HCT116 (cell line): ENCODE measurements at regions not wholly inside any gene's neighbourhood (a gene's known extent, or its start where the extent isn't known, plus 50 kb on each side); places are given as distances from the start of the nearest gene placed in this dataset.

ENCODE experiments used
- ATAC-seq: fragments of 200-7000 bp; cut with Tn5 transposase; 2 replicates; pipeline ENCODE4 v1.9.1; 2020; ENCODE audit warnings: mild to moderate bottlenecking, moderate library complexity
- BruUV-seq: library from RNA; stranded (reverse); fragments of 400-500 nt; replicated peaks from 2 replicates; lab custom pipeline; 2021; lab: Mats Ljungman, UMichigan
- CTCF ChIA-PET: fragments of 300-600 bp; sonication (Branson Sonifier 250); formaldehyde crosslinking; loops from one replicate; lab custom pipeline; 2021; ENCODE audit warnings: antibody characterized with exemption; lab: Charles Lee
- POLR2A ChIA-PET: fragments of 300-600, 350-600 bp; sonication (Branson Sonifier 250); formaldehyde crosslinking; loops from one replicate; lab custom pipeline; 2021; ENCODE audit warnings: antibody characterized with exemption; lab: Charles Lee
- RAD21 ChIA-PET, 2 experiments: fragments of 300-600 bp; sonication (Branson Sonifier 250); formaldehyde crosslinking; loops; one replicate each; lab custom pipeline; 2023; ENCODE audit warnings: low total read pairs in 2 of 2; ENCODE audit not compliant: uncharacterized antibody in 2 of 2, unreplicated experiment in 2 of 2, low non-redundant PET in 1 of 2; lab: Charles Lee
- DNase-seq: peaks from one replicate; pipeline ENCODE4 v3.0.0-alpha.2; 2010; ENCODE audit warnings: low read depth, low spot score
- H2AFZ ChIP-seq: fragments of 200-600 bp; shearing (Covaris generic), sonication (generic); 2 replicates; pipeline ENCODE4 v1.6.1; 2017; ENCODE audit warnings: low read depth, mixed run types, mixed read lengths, antibody characterized with exemption, low read length; ENCODE audit not compliant: poor library complexity, severe bottlenecking
- H3K27ac ChIP-seq: 2 replicates; pipeline ENCODE4 v1.5.1; 2012; ENCODE audit warnings: low read depth, low read length
- H3K27me3 ChIP-seq: fragments of 200-600 bp; sonication (generic); 2 replicates; pipeline ENCODE4 v1.6.1; 2016; ENCODE audit warnings: mixed run types, low read length, mixed read lengths; ENCODE audit not compliant: insufficient read depth
- H3K36me3 ChIP-seq, 2 experiments: fragments of 200-500 bp in 1 of 2; fragments of 200-600 bp in 1 of 2; sonication (Bioruptor generic) in 1 of 2; sonication (generic) in 1 of 2; 2 replicates each; pipeline versions ENCODE4 v1.5.1 to v1.6.1; 2014 to 2016; ENCODE audit warnings: low read length in 2 of 2, inconsistent platforms in 1 of 2, mixed read lengths in 1 of 2, mixed run types in 1 of 2; ENCODE audit not compliant: insufficient read depth in 2 of 2, control insufficient read depth in 1 of 2
- H3K4me1 ChIP-seq, 2 experiments: fragments of 200-600 bp in 1 of 2; sonication (generic) in 1 of 2; 2 replicates each; pipeline versions ENCODE4 v1.5.1 to v1.6.1; 2012 to 2017; ENCODE audit warnings: low read length in 2 of 2, inconsistent platforms in 1 of 2, mild to moderate bottlenecking in 1 of 2, mixed read lengths in 1 of 2, mixed run types in 1 of 2, moderate library complexity in 1 of 2; ENCODE audit not compliant: insufficient read depth in 2 of 2, control insufficient read depth in 1 of 2
- H3K4me2 ChIP-seq: fragments of 200-600 bp; sonication (generic); 2 replicates; pipeline ENCODE4 v1.6.1; 2017; ENCODE audit warnings: mixed run types, low read length, mixed read lengths
- H3K4me3 ChIP-seq, 2 experiments: fragments of 200-600 bp in 1 of 2; sonication (generic) in 1 of 2; replicated peaks in 1 of 2; 2 replicates each; pipeline ENCODE4 v1.5.1; 2011 to 2016; ENCODE audit warnings: low read length in 2 of 2, control low read depth in 1 of 2, low read depth in 1 of 2, mild to moderate bottlenecking in 1 of 2, mixed read lengths in 1 of 2, mixed run types in 1 of 2
- H3K79me2 ChIP-seq: fragments of 200-600 bp; sonication (generic); 2 replicates; pipeline ENCODE4 v1.6.1; 2017; ENCODE audit warnings: mild to moderate bottlenecking, mixed run types, low read length, moderate library complexity, mixed read lengths; ENCODE audit not compliant: insufficient read depth
- H3K9ac ChIP-seq: fragments of 200-600 bp; sonication (generic); 2 replicates; pipeline ENCODE4 v1.6.1; 2016; ENCODE audit warnings: low read length, mixed read lengths
- H3K9me2 ChIP-seq: fragments of 200-600 bp; sonication (generic), shearing (Covaris generic); 2 replicates; pipeline ENCODE4 v1.6.1; 2017; ENCODE audit warnings: mixed run types, mild to moderate bottlenecking, moderate library complexity; ENCODE audit not compliant: insufficient read depth
- H3K9me3 ChIP-seq, 2 experiments: fragments of 200-500 bp in 1 of 2; fragments of 200-600 bp in 1 of 2; sonication (Bioruptor generic) in 1 of 2; sonication (generic) in 1 of 2; 2 replicates each; pipeline ENCODE4 v1.6.1; 2014 to 2017; ENCODE audit warnings: low read length in 2 of 2, mixed read lengths in 2 of 2, inconsistent platforms in 1 of 2, low read depth in 1 of 2, mild to moderate bottlenecking in 1 of 2, mixed run types in 1 of 2, moderate library complexity in 1 of 2; ENCODE audit not compliant: control insufficient read depth in 1 of 2, insufficient read depth in 1 of 2
- H4K20me1 ChIP-seq: fragments of 200-600 bp; sonication (generic), shearing (Covaris generic); 2 replicates; pipeline ENCODE4 v1.6.1; 2017; ENCODE audit warnings: mixed run types, mild to moderate bottlenecking, moderate library complexity; ENCODE audit not compliant: insufficient read depth
- CBX3 ChIP-seq: IDR thresholded peaks from 2 replicates; pipeline ENCODE4 v1.6.1; 2012; ENCODE audit warnings: low read depth
- CEBPB ChIP-seq: IDR thresholded peaks from 2 replicates; pipeline ENCODE4 v1.6.1; 2012; ENCODE audit warnings: low read depth
- EZH2 ChIP-seq: fragments of 200-600 bp; sonication (generic); IDR thresholded peaks from 2 replicates; pipeline ENCODE4 v1.6.1; 2017; ENCODE audit warnings: antibody characterized with exemption, mixed run types
- EZH2phosphoT487 ChIP-seq: fragments of 200-600 bp; IDR thresholded peaks from 2 replicates; pipeline ENCODE4 v1.6.1; 2018; ENCODE audit warnings: antibody characterized with exemption, borderline replicate concordance
- POLR2A ChIP-seq: IDR thresholded peaks from 2 replicates; pipeline ENCODE4 v1.7.0; 2011; ENCODE audit warnings: borderline replicate concordance; ENCODE audit not compliant: insufficient read depth, insufficient read length; ENCODE audit errors: extremely low read depth
- POLR2AphosphoS5 ChIP-seq: IDR thresholded peaks from 2 replicates; pipeline ENCODE4 v1.6.1; 2011; ENCODE audit warnings: mild to moderate bottlenecking, low read depth, low read length, moderate library complexity
- RAD21 ChIP-seq: IDR thresholded peaks from 2 replicates; pipeline ENCODE4 v1.6.1; 2012; ENCODE audit warnings: low read depth, mild to moderate bottlenecking
- SIN3A ChIP-seq: IDR thresholded peaks from 2 replicates; pipeline ENCODE4 v1.6.1; 2012; ENCODE audit warnings: low read depth
- SP1 ChIP-seq: IDR thresholded peaks from 2 replicates; pipeline ENCODE4 v1.6.1; 2012; ENCODE audit warnings: low read depth
- SRF ChIP-seq: IDR thresholded peaks from 2 replicates; pipeline ENCODE4 v1.6.1; 2012; ENCODE audit warnings: low read depth
- TCF7L2 ChIP-seq: IDR thresholded peaks from 2 replicates; pipeline ENCODE4 v1.7.0; 2011; ENCODE audit warnings: borderline replicate concordance, inconsistent platforms; ENCODE audit not compliant: insufficient read depth, insufficient read length; ENCODE audit errors: extremely low read depth
- YY1 ChIP-seq: IDR thresholded peaks from 2 replicates; pipeline ENCODE4 v1.6.1; 2011; ENCODE audit warnings: low read length, low read depth, moderate library complexity, mild to moderate bottlenecking; ENCODE audit not compliant: insufficient replicate concordance; ENCODE audit errors: extremely low read depth
- ZFX ChIP-seq: fragments of 450-650 bp; IDR thresholded peaks from 2 replicates; pipeline ENCODE4 v1.6.1; 2017
- intact Hi-C: fragments of 100-400 bp; cut with micrococcal nuclease; formaldehyde crosslinking; loops from 2 replicates; pipeline ENCODE4 v1.10.0; 2022
- TF ChIP-seq, protein P1 (sequence below): IDR thresholded peaks from 2 replicates; pipeline ENCODE4 v1.6.1; 2012
- TF ChIP-seq, protein P2 (sequence below): IDR thresholded peaks from 2 replicates; pipeline ENCODE4 v1.6.1; 2012
- TF ChIP-seq, protein P3 (sequence below): IDR thresholded peaks from 2 replicates; pipeline ENCODE4 v1.6.1; 2012; ENCODE audit warnings: low read depth
- TF ChIP-seq, protein P4 (sequence below), 3 experiments: fragments of 200-600 bp in 1 of 3; sonication (generic) in 1 of 3; IDR thresholded peaks in 2 of 3; conservative IDR thresholded peaks in 1 of 3; 2 replicates each; pipeline ENCODE4 v1.5.1; 2012 to 2017; ENCODE audit warnings: low read depth in 2 of 3, low read length in 2 of 3, antibody characterized with exemption in 1 of 3, borderline replicate concordance in 1 of 3, control low read depth in 1 of 3, mild to moderate bottlenecking in 1 of 3, mixed read lengths in 1 of 3, mixed run types in 1 of 3, moderate library complexity in 1 of 3; ENCODE audit not compliant: insufficient read depth in 1 of 3

DNA sequence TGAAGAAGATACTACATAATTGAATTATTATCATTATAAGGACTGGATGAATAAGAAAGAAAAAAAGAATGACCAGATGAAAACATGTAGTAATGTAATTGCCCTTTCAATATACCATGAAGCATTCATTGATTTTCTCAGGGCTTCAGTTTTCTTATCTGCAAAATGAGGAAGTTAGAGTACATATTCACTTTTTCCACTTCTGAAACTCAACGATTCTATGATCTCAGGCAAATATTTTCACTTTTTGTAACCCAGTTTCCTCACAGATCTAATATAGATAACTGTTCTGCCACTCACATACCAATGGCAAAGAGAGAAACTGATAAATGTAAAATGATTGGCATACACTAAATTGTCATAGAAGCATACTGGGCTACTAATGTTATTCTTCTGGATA, 856.6 kb upstream of the KLHL1 start:
- Histone ChIP-seq H3K9me2 (no peaks in the 10 kb centered on the region), H3K36me3 (no peaks in the 10 kb centered on the region), H3K79me2 (no peaks in the 10 kb centered on the region), H3K4me3 (no peak overlapping the region), H3K27ac (no peak overlapping the region), H3K4me2 (no peak overlapping the region), H3K27me3 (no peaks in the 10 kb centered on the region), H3K4me1 (no peaks in the 10 kb centered on the region), H3K9me3 (no peaks in the 10 kb centered on the region), H4K20me1 (no peaks in the 10 kb centered on the region), H2AFZ (no peak overlapping the region)
- DNase-seq: no peak
- ChIA-PET CTCF (no interaction called here), POLR2A (no interaction called here), RAD21 (no interaction called here)
- no TSS peak for BruUV-seq
- intact Hi-C loops: loop anchor here (10.0 kb wide), 1 partner anchor 340 kb away; no protein-coding TSS in a partner anchor
- TF ChIP-seq CBX3: no peak
- no peak for TF ChIP-seq SIN3A
- no peak for TF ChIP-seq POLR2AphosphoS5
- TF ChIP-seq SRF: no peak
- TF ChIP-seq, protein P1, sequence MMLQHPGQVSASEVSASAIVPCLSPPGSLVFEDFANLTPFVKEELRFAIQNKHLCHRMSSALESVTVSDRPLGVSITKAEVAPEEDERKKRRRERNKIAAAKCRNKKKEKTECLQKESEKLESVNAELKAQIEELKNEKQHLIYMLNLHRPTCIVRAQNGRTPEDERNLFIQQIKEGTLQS: no peak
- TF ChIP-seq, protein P2, sequence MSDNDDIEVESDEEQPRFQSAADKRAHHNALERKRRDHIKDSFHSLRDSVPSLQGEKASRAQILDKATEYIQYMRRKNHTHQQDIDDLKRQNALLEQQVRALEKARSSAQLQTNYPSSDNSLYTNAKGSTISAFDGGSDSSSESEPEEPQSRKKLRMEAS: no peak
- TF ChIP-seq ZFX: no peak
- no peak for TF ChIP-seq TCF7L2
- TF ChIP-seq SP1: no peak
- TF ChIP-seq, protein P3, sequence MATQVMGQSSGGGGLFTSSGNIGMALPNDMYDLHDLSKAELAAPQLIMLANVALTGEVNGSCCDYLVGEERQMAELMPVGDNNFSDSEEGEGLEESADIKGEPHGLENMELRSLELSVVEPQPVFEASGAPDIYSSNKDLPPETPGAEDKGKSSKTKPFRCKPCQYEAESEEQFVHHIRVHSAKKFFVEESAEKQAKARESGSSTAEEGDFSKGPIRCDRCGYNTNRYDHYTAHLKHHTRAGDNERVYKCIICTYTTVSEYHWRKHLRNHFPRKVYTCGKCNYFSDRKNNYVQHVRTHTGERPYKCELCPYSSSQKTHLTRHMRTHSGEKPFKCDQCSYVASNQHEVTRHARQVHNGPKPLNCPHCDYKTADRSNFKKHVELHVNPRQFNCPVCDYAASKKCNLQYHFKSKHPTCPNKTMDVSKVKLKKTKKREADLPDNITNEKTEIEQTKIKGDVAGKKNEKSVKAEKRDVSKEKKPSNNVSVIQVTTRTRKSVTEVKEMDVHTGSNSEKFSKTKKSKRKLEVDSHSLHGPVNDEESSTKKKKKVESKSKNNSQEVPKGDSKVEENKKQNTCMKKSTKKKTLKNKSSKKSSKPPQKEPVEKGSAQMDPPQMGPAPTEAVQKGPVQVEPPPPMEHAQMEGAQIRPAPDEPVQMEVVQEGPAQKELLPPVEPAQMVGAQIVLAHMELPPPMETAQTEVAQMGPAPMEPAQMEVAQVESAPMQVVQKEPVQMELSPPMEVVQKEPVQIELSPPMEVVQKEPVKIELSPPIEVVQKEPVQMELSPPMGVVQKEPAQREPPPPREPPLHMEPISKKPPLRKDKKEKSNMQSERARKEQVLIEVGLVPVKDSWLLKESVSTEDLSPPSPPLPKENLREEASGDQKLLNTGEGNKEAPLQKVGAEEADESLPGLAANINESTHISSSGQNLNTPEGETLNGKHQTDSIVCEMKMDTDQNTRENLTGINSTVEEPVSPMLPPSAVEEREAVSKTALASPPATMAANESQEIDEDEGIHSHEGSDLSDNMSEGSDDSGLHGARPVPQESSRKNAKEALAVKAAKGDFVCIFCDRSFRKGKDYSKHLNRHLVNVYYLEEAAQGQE: no peak
- TF ChIP-seq RAD21: no peak
- no peak for TF ChIP-seq EZH2phosphoT487
- TF ChIP-seq POLR2A: no peak
- no peak for TF ChIP-seq CEBPB
- no peak for TF ChIP-seq YY1
- TF ChIP-seq, protein P4, sequence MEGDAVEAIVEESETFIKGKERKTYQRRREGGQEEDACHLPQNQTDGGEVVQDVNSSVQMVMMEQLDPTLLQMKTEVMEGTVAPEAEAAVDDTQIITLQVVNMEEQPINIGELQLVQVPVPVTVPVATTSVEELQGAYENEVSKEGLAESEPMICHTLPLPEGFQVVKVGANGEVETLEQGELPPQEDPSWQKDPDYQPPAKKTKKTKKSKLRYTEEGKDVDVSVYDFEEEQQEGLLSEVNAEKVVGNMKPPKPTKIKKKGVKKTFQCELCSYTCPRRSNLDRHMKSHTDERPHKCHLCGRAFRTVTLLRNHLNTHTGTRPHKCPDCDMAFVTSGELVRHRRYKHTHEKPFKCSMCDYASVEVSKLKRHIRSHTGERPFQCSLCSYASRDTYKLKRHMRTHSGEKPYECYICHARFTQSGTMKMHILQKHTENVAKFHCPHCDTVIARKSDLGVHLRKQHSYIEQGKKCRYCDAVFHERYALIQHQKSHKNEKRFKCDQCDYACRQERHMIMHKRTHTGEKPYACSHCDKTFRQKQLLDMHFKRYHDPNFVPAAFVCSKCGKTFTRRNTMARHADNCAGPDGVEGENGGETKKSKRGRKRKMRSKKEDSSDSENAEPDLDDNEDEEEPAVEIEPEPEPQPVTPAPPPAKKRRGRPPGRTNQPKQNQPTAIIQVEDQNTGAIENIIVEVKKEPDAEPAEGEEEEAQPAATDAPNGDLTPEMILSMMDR (IDR thresholded peaks at IDR 0.05 in 2 of 3, conservative IDR thresholded peaks at IDR 0.05 in 1 of 3; ENCODE audit: borderline replicate concordance in 1 of 3, insufficient read depth in 1 of 3, low read depth in 2 of 3, low read length in 2 of 3): no peak
- no peak for TF ChIP-seq EZH2
- TF ChIP-seq, all 23 proteins: peak for 0
- ATAC-seq: no peak
- H3K9ac ChIP-seq: no peak overlapping the region
